ENCODE measurements at regions not wholly inside any gene's neighbourhood (a gene's known extent, or its start where the extent isn't known, plus 50 kb on each side); places are given as distances from the start of the nearest gene placed in this dataset.
A peak's percentile ranks its signal among the peaks of the same experiment; 100 is the strongest.
"Not testable (repeated sequence)": the region's sequence is repeated elsewhere in the genome, so short reads cannot be mapped to it uniquely, and the experiment has no call there.

GRCh38 chr13:83211301-83211700 is 671.0 kb downstream of the SLITRK1 start:
- DNase-seq = no peak

- DNase-seq = no peak
These were observed 677.4 kb downstream of the SLITRK1 start for GRCh38 chr13:83204886-83205285.

GRCh38 chr13:83201506-83201905 is 680.8 kb downstream of the SLITRK1 start:
- DNase-seq = no peak

- no peak for DNase-seq
These were observed 685.0 kb downstream of the SLITRK1 start for GRCh38 chr13:83197316-83197715.

GRCh38 chr13:83190020-83190419 is 692.3 kb downstream of the SLITRK1 start:
- peak; percentile 72 for DNase-seq

- no peak for DNase-seq
These were observed 697.5 kb downstream of the SLITRK1 start for GRCh38 chr13:83184819-83185218.

GRCh38 chr13:83184150-83184475 is 698.2 kb downstream of the SLITRK1 start:
- DNase-seq = no peak

GRCh38 chr13:83183439-83184149 is 698.7 kb downstream of the SLITRK1 start:
- no peak for DNase-seq

GRCh38 chr13:83182845-83183244 is 699.4 kb downstream of the SLITRK1 start:
- no peak for DNase-seq

GRCh38 chr13:83178008-83178407 is 704.3 kb downstream of the SLITRK1 start:
- DNase-seq = no peak

- no peak for DNase-seq
These were observed 713.7 kb downstream of the SLITRK1 start for GRCh38 chr13:83168590-83168989.

GRCh38 chr13:83167203-83167602 is 715.1 kb downstream of the SLITRK1 start:
- no peak for DNase-seq

- DNase-seq = no peak
These were observed 715.7 kb downstream of the SLITRK1 start for GRCh38 chr13:83166550-83166949.

- peak; percentile 62 for DNase-seq
These were observed 719.8 kb downstream of the SLITRK1 start for GRCh38 chr13:83162493-83162892.

GRCh38 chr13:83153848-83154247 is 728.4 kb downstream of the SLITRK1 start:
- peak; percentile 17 for DNase-seq

- no peak for DNase-seq
These were observed 731.0 kb downstream of the SLITRK1 start for GRCh38 chr13:83151308-83151660.

GRCh38 chr13:83150616-83151307 is 731.5 kb downstream of the SLITRK1 start:
- DNase-seq = no peak

- DNase-seq = no peak
These were observed 745.6 kb downstream of the SLITRK1 start for GRCh38 chr13:83136660-83137059.

- DNase-seq = no peak
These were observed 756.5 kb downstream of the SLITRK1 start for GRCh38 chr13:83125791-83126190.

- DNase-seq = no peak
These were observed 760.4 kb downstream of the SLITRK1 start for GRCh38 chr13:83121896-83122295.

GRCh38 chr13:83117046-83117445 is 765.2 kb downstream of the SLITRK1 start:
- no peak for DNase-seq

- DNase-seq = not testable (repeated sequence)
These were observed 780.6 kb downstream of the SLITRK1 start for GRCh38 chr13:83101574-83102247.

- no peak for DNase-seq
These were observed 782.0 kb downstream of the SLITRK1 start for GRCh38 chr13:83100237-83100636.

GRCh38 chr13:83088858-83089257 is 793.4 kb downstream of the SLITRK1 start:
- no peak for DNase-seq

Measured in OCI-M1 (cell line).